ENCODE measurements at regions not wholly inside any gene's neighbourhood (a gene's known extent, or its start where the extent isn't known, plus 50 kb on each side); places are given as distances from the start of the nearest gene placed in this dataset.

- TF ChIP-seq CTCF (IDR thresholded peaks at IDR 0.05), result no peak
- TF ChIP-seq POLR2AphosphoS5 (IDR thresholded peaks at IDR 0.05), result no peak
- no peak for TF ChIP-seq POLR2A (IDR thresholded peaks at IDR 0.05)
- no peak for TF ChIP-seq EP300 (IDR thresholded peaks at IDR 0.05)
Observed at GRCh38 chr2:109683452-109683851, 69.3 kb downstream of the SOWAHC start.

Measured in sigmoid colon (tissue), 4 donors.